H1 (cell line): ENCODE measurements at regions not wholly inside any gene's neighbourhood (a gene's known extent, or its start where the extent isn't known, plus 50 kb on each side); places are given as distances from the start of the nearest gene placed in this dataset.

ENCODE experiments used
- CTCF ChIA-PET: fragments of 300-600 bp; sonication (Branson Sonifier 250); formaldehyde crosslinking; loops from one replicate; lab custom pipeline; 2021; ENCODE audit not compliant: partially characterized antibody; lab: Charles Lee
- POLR2A ChIA-PET: fragments of 300-600 bp; sonication (Branson Sonifier 250); formaldehyde crosslinking; loops from one replicate; lab custom pipeline; 2021; ENCODE audit warnings: inconsistent platforms; ENCODE audit not compliant: partially characterized antibody; lab: Charles Lee
- DNase-seq, 2 experiments: peaks; one replicate each; pipeline versions ENCODE4 v3.0.0 to v3.0.0-alpha.2; 2010 to 2022; ENCODE audit warnings: low spot score in 2 of 2, low read depth in 1 of 2, mixed read lengths in 1 of 2
- FAIRE-seq: peaks from 2 replicates; lab custom pipeline; 2011; peaks lifted over from hg19 to GRCh38; lab: Jason Lieb, UNC
- H2AFZ ChIP-seq: 2 replicates; pipeline ENCODE4 v1.8.1; 2012; ENCODE audit warnings: low read length, inconsistent platforms
- H2AK5ac ChIP-seq: 2 replicates; pipeline ENCODE4 v1.6.1; 2013; ENCODE audit warnings: low read depth, low read length
- H2BK120ac ChIP-seq: replicated peaks from 2 replicates; pipeline ENCODE3; 2013; ENCODE audit warnings: low read depth, low read length, inconsistent platforms
- H2BK12ac ChIP-seq: 2 replicates; pipeline ENCODE4 v1.6.1; 2013; ENCODE audit warnings: low read depth, low read length
- H2BK15ac ChIP-seq: 2 replicates; pipeline ENCODE4 v1.6.1; 2013; ENCODE audit warnings: low read length
- H2BK20ac ChIP-seq: 2 replicates; pipeline ENCODE4 v1.6.1; 2013; ENCODE audit warnings: low read length
- H2BK5ac ChIP-seq: 2 replicates; pipeline ENCODE4 v1.6.1; 2013; ENCODE audit warnings: low read depth, low read length
- H3K14ac ChIP-seq: 2 replicates; pipeline ENCODE4 v1.6.1; 2013; ENCODE audit warnings: inconsistent platforms; ENCODE audit not compliant: insufficient read length
- H3K18ac ChIP-seq: 2 replicates; pipeline ENCODE4 v1.6.1; 2013; ENCODE audit warnings: low read length; ENCODE audit errors: extremely low read depth
- H3K23ac ChIP-seq: 2 replicates; pipeline ENCODE4 v1.6.1; 2013; ENCODE audit warnings: inconsistent platforms; ENCODE audit not compliant: insufficient read length
- H3K23me2 ChIP-seq: 2 replicates; pipeline ENCODE4 v1.6.1; 2013; ENCODE audit warnings: low read depth, low read length
- H3K27ac ChIP-seq: 2 replicates; pipeline ENCODE4 v1.6.1; 2011; ENCODE audit warnings: low read depth, low read length, inconsistent platforms
- H3K27me3 ChIP-seq, 4 experiments: replicated peaks in 1 of 4; 1 replicate in 1 of 4; 2 replicates in 3 of 4; pipeline versions ENCODE4 v1.6.1 to v1.8.1; 2011 to 2013; ENCODE audit warnings: low read length in 3 of 4, mild to moderate bottlenecking in 3 of 4, inconsistent platforms in 2 of 4, mixed read lengths in 2 of 4, moderate library complexity in 1 of 4; ENCODE audit not compliant: control insufficient read depth in 3 of 4, insufficient read depth in 3 of 4; ENCODE audit errors: extremely low read depth in 1 of 4
- H3K36me3 ChIP-seq, 4 experiments: 2 replicates each; pipeline versions ENCODE4 v1.6.1 to v1.8.1; 2011 to 2013; ENCODE audit warnings: mild to moderate bottlenecking in 4 of 4, low read length in 3 of 4, moderate library complexity in 2 of 4, control low read depth in 1 of 4, inconsistent platforms in 1 of 4; ENCODE audit not compliant: insufficient read depth in 4 of 4, control insufficient read depth in 2 of 4
- H3K4ac ChIP-seq: replicated peaks from 2 replicates; pipeline ENCODE3; 2013; ENCODE audit warnings: low read length, low read depth, mixed read lengths, inconsistent platforms; ENCODE audit not compliant: insufficient read length
- H3K4me1 ChIP-seq, 4 experiments: replicated peaks in 1 of 4; 1 replicate in 1 of 4; 2 replicates in 3 of 4; pipeline versions ENCODE4 v1.6.1 to v1.8.1; 2011 to 2013; ENCODE audit warnings: low read length in 3 of 4, inconsistent platforms in 2 of 4, mixed read lengths in 1 of 4; ENCODE audit not compliant: insufficient read depth in 4 of 4, control insufficient read depth in 3 of 4
- H3K4me2 ChIP-seq, 2 experiments: 2 replicates each; pipeline versions ENCODE4 v1.6.1 to v1.8.1; 2011 to 2013; ENCODE audit warnings: low read depth in 2 of 2, low read length in 2 of 2, control low read depth in 1 of 2, inconsistent platforms in 1 of 2, mild to moderate bottlenecking in 1 of 2; ENCODE audit not compliant: insufficient read depth in 1 of 2
- H3K4me3 ChIP-seq, 4 experiments: fragments of 200-600, 300-600 bp in 1 of 4; sonication (generic), shearing (Covaris generic), sonication (Bioruptor Twin) in 1 of 4; 2 replicates each; pipeline versions ENCODE4 v1.5.1 to v1.8.1; 2011 to 2016; ENCODE audit warnings: low read length in 4 of 4, low read depth in 3 of 4, control low read depth in 2 of 4, inconsistent platforms in 2 of 4, mild to moderate bottlenecking in 2 of 4, mixed read lengths in 1 of 4, moderate library complexity in 1 of 4; ENCODE audit not compliant: insufficient read depth in 2 of 4; ENCODE audit errors: extremely low read depth in 1 of 4
- H3K56ac ChIP-seq: replicated peaks from 2 replicates; pipeline ENCODE3; 2013; ENCODE audit warnings: low read depth, mild to moderate bottlenecking, mixed read lengths, low read length, inconsistent platforms; ENCODE audit not compliant: insufficient read length
- H3K79me1 ChIP-seq: 2 replicates; pipeline ENCODE4 v1.6.1; 2013; ENCODE audit warnings: low read depth, low read length, control low read depth
- H3K79me2 ChIP-seq, 2 experiments: 2 replicates each; pipeline versions ENCODE4 v1.6.1 to v1.8.1; 2012 to 2013; ENCODE audit warnings: low read length in 2 of 2, mild to moderate bottlenecking in 2 of 2, inconsistent platforms in 1 of 2; ENCODE audit not compliant: insufficient read depth in 2 of 2, control insufficient read depth in 1 of 2
- H3K9ac ChIP-seq, 4 experiments: replicated peaks in 1 of 4; 1 replicate in 1 of 4; 2 replicates in 3 of 4; pipeline versions ENCODE4 v1.6.1 to v1.8.1; 2011 to 2013; ENCODE audit warnings: low read depth in 3 of 4, low read length in 3 of 4, control low read depth in 2 of 4, mild to moderate bottlenecking in 2 of 4, moderate library complexity in 2 of 4, inconsistent platforms in 1 of 4; ENCODE audit errors: extremely low read depth in 1 of 4
- H3K9me3 ChIP-seq, 2 experiments: 2 replicates each; pipeline versions ENCODE4 v1.6.1 to v1.8.1; 2012 to 2013; ENCODE audit warnings: mild to moderate bottlenecking in 2 of 2, moderate library complexity in 2 of 2, control low read depth in 1 of 2, inconsistent platforms in 1 of 2, low read depth in 1 of 2, low read length in 1 of 2, mixed read lengths in 1 of 2; ENCODE audit not compliant: insufficient read depth in 2 of 2
- H4K20me1 ChIP-seq, 2 experiments: replicated peaks in 1 of 2; 2 replicates each; pipeline versions ENCODE3 to v1.8.1; 2011 to 2013; ENCODE audit warnings: inconsistent platforms in 2 of 2, low read length in 2 of 2, mild to moderate bottlenecking in 1 of 2; ENCODE audit not compliant: insufficient read depth in 2 of 2, control insufficient read depth in 1 of 2
- H4K5ac ChIP-seq: 2 replicates; pipeline ENCODE4 v1.6.1; 2013; ENCODE audit warnings: low read length, low read depth, mixed read lengths, inconsistent platforms; ENCODE audit not compliant: insufficient read length
- H4K8ac ChIP-seq: 2 replicates; pipeline ENCODE4 v1.8.0; 2013; ENCODE audit warnings: mild to moderate bottlenecking, moderate library complexity, low read length, inconsistent platforms; ENCODE audit not compliant: insufficient read depth; ENCODE audit errors: extremely low read depth
- H4K91ac ChIP-seq: replicated peaks from 2 replicates; pipeline ENCODE3; 2013; ENCODE audit warnings: low read length, mixed read lengths, inconsistent platforms; ENCODE audit not compliant: insufficient read length
- ASH2L ChIP-seq: fragments of 200-600, 300-600 bp; sonication (generic); IDR thresholded peaks from one replicate; pipeline ENCODE4 v1.7.1; 2017; ENCODE audit warnings: low read length
- ATF2 ChIP-seq: IDR thresholded peaks from 2 replicates; pipeline ENCODE4 v1.6.1; 2012; ENCODE audit warnings: low read length, inconsistent platforms
- CBX8 ChIP-seq: fragments of 300-800, 300-1000 bp; sonication (generic); IDR thresholded peaks from 2 replicates; pipeline ENCODE4 v1.7.1; 2016; ENCODE audit warnings: low read depth, low read length, borderline replicate concordance
- EP300 ChIP-seq, 2 experiments: IDR thresholded peaks; 1 replicate in 1 of 2; 2 replicates in 1 of 2; pipeline ENCODE4 v1.6.1; 2011 to 2012; ENCODE audit warnings: low read depth in 2 of 2, low read length in 2 of 2, mild to moderate bottlenecking in 2 of 2, borderline replicate concordance in 1 of 2, inconsistent platforms in 1 of 2, moderate library complexity in 1 of 2
- JUND ChIP-seq: IDR thresholded peaks from 2 replicates; pipeline ENCODE4 v1.6.1; 2011; ENCODE audit warnings: mild to moderate bottlenecking, improper control_type of control experiment, low read length
- KDM1A ChIP-seq: fragments of 200-600, 300-600 bp; sonication (generic); IDR thresholded peaks from 2 replicates; pipeline ENCODE4 v1.7.1; 2016; ENCODE audit warnings: mild to moderate bottlenecking, low read length, borderline replicate concordance
- KDM5A ChIP-seq: fragments of 200-600 bp; IDR thresholded peaks from 2 replicates; pipeline ENCODE4 v1.7.1; 2012; ENCODE audit warnings: mild to moderate bottlenecking, low read length, inconsistent platforms, mixed read lengths
- POLR2A ChIP-seq, 2 experiments: IDR thresholded peaks; 1 replicate in 1 of 2; 2 replicates in 1 of 2; pipeline ENCODE4 v1.6.1; 2011; ENCODE audit warnings: low read depth in 2 of 2, low read length in 2 of 2, mild to moderate bottlenecking in 2 of 2; ENCODE audit errors: control extremely low read depth in 1 of 2
- POU5F1 ChIP-seq: IDR thresholded peaks from 2 replicates; pipeline ENCODE4 v1.6.1; 2011; ENCODE audit warnings: low read depth, mild to moderate bottlenecking, low read length, moderate library complexity
- RAD21 ChIP-seq, 2 experiments: IDR thresholded peaks in 1 of 2; conservative IDR thresholded peaks in 1 of 2; 2 replicates each; pipeline ENCODE4 v1.6.1; 2011; ENCODE audit warnings: low read depth in 2 of 2, low read length in 2 of 2, improper control_type of control experiment in 1 of 2, inconsistent platforms in 1 of 2, mild to moderate bottlenecking in 1 of 2, moderate library complexity in 1 of 2
- RBBP5 ChIP-seq: IDR thresholded peaks from 2 replicates; pipeline ENCODE4 v1.7.1; 2012; ENCODE audit warnings: low read depth, mild to moderate bottlenecking, inconsistent platforms, low read length, moderate library complexity, borderline replicate concordance
- RNF2 ChIP-seq: fragments of 200-900, 300-1000 bp; sonication (generic); IDR thresholded peaks from 2 replicates; pipeline ENCODE4 v1.7.1; 2016; ENCODE audit warnings: borderline replicate concordance, low read depth, mild to moderate bottlenecking, antibody characterized with exemption, low read length; ENCODE audit not compliant: poor library complexity, severe bottlenecking; ENCODE audit errors: missing control alignments
- TCF12 ChIP-seq: IDR thresholded peaks from 2 replicates; pipeline ENCODE4 v1.6.1; 2011; ENCODE audit warnings: low read depth, mild to moderate bottlenecking, low read length
- WGBS, 2 experiments: shearing (Covaris generic) in 1 of 2; methylation state at CpG; one replicate each; pipeline versions ENCODE4 v1.1.6 to v1.1.7; 2013 to 2015; ENCODE audit warnings: low lambda C conversion rate in 2 of 2, mixed read lengths in 2 of 2, inconsistent platforms in 1 of 2, low coverage in 1 of 2, missing lambda C conversion rate in 1 of 2; ENCODE audit not compliant: insufficient replicate concordance in 2 of 2, insufficient coverage in 1 of 2, insufficient read length in 1 of 2; ENCODE audit errors: extremely low coverage in 1 of 2, missing lambda C conversion rate in 1 of 2; 5-methylcytosine and 5-hydroxymethylcytosine counted together

- 66% methylated on average over 2 of the region's 2 CpGs; no CpG with 5 or more reads in 1 of the 2 experiments for WGBS, 2 experiments
- Histone ChIP-seq H4K8ac (no peak overlapping the region), H3K79me1 (no peaks in the 10 kb centered on the region), H3K4ac (no peak overlapping the region), H3K18ac (no peak overlapping the region), H3K9ac (no peak overlapping the region), H2AK5ac (no peak overlapping the region), H3K27me3 (no peaks in the 10 kb centered on the region), H2BK120ac (no peak overlapping the region), H2AFZ (no peak overlapping the region), H4K91ac (no peak overlapping the region), H3K14ac (no peak overlapping the region), H3K4me3 (no peak overlapping the region), H3K4me1 (no peaks in the 10 kb centered on the region), H3K56ac (no peak overlapping the region), H3K9me3 (no peaks in the 10 kb centered on the region), H2BK15ac (no peak overlapping the region), H3K23me2 (no peaks in the 10 kb centered on the region), H2BK20ac (no peak overlapping the region), H4K20me1 (no peaks in the 10 kb centered on the region), H2BK5ac (no peak overlapping the region), H2BK12ac (no peak overlapping the region), H3K27ac (no peak overlapping the region), H3K79me2 (no peaks in the 10 kb centered on the region), H3K4me2 (no peak overlapping the region), H4K5ac (no peak overlapping the region), H3K23ac (no peak overlapping the region), H3K36me3 (0 out of 8 replicates have a peak, but pooled peaks cover 0 to 2% (median under 1%) of the 10 kb centered on the region in 4 experiments)
- TF ChIP-seq ATF2 = no peak
- no peak for TF ChIP-seq KDM5A
- no peak for TF ChIP-seq POU5F1
- TF ChIP-seq EP300 (IDR thresholded peaks at IDR 0.05; ENCODE audit: borderline replicate concordance in 1 of 2, low read depth in 2 of 2, low read length in 2 of 2) = no peak
- TF ChIP-seq RNF2 = no peak
- no peak for TF ChIP-seq CBX8
- TF ChIP-seq JUND = no peak
- TF ChIP-seq TCF12 = no peak
- TF ChIP-seq RAD21 (IDR thresholded peaks at IDR 0.05 in 1 of 2, conservative IDR thresholded peaks at IDR 0.05 in 1 of 2; ENCODE audit: low read depth in 2 of 2, low read length in 2 of 2) = no peak
- no peak for TF ChIP-seq RBBP5
- TF ChIP-seq KDM1A = no peak
- TF ChIP-seq POLR2A (IDR thresholded peaks at IDR 0.05; ENCODE audit: control extremely low read depth in 1 of 2, low read depth in 2 of 2, low read length in 2 of 2) = no peak
- no peak for TF ChIP-seq ASH2L
- no peak for FAIRE-seq
- ChIA-PET CTCF (interaction anchor here (1.1 to 1.5 kb wide), 4 partner anchors 25 to 387 kb away, joined by 3 to 7 read pairs (median 4); no protein-coding TSS in a partner anchor), POLR2A (no interaction called here)
- DNase-seq = no peak
Observed at GRCh38 chr2:160968183-160968582, 192.0 kb upstream of the TANK start.
